ENCODE measurements at regions not wholly inside any gene's neighbourhood (a gene's known extent, or its start where the extent isn't known, plus 50 kb on each side); places are given as distances from the start of the nearest gene placed in this dataset.

DNA sequence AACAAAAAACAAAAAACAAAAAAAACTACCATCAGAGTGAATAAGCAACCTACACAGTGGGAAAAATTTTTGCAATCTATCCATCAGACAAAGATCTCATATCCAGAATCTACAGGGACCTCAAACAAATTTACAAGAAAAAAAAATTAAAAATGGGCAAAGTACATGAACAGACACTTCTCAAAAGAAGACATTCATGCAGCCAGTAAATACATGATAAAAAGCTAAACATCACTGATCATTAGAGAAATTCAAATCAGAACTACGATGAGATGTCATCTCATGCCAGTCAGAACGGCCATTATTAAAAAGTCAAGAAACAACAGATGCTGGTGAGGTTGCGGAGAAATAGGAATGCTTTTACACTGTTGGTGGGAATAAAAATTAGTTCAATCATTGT lies 466.5 kb upstream of the ATXN7L3B start:
- 95% methylated on average over 3 of the region's 3 CpGs for WGBS (ENCODE audit: insufficient coverage)
- Mint-ChIP-seq H3K4me3 (no peak overlapping the region), H3K4me1 (no peaks in the 10 kb centered on the region)

DNA sequence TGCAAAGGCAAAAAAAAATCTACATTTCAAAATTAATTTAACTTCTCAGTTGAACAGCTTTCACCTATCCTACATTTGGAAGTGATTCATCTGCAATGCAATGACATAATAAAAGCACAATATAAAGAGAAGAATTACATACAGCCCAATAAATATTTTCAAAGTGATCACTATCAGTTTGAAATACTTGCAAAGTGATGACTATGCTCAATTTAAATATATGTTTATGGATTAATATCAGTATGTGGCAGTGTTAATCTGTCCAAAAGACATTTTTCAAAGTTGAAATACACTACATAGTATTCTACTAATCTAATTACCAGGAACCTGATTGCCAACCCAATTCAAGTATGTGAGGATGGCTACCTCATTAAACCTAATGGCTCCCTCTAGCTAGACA lies 460.7 kb upstream of the ATXN7L3B start:
- peaks cover 0 to 8% of the 10 kb centered on the region in 2 donors for H3K9me3 ChIP-seq (replicated peaks in 1 of 2; ENCODE audit: control insufficient read depth in 1 of 2, insufficient read depth in 1 of 2, low read length in 2 of 2)
- no peaks in the 10 kb centered on the region for H3K79me2 ChIP-seq (ENCODE audit: insufficient read depth, low read length)
- no peak overlapping the region for H3K4me2 ChIP-seq (replicated peaks; ENCODE audit: extremely low read depth, low read length, poor library complexity, severe bottlenecking)
- no peaks in the 10 kb centered on the region for H3K36me3 ChIP-seq (replicated peaks in 1 of 2; ENCODE audit: control insufficient read depth in 1 of 2, insufficient read depth in 2 of 2, low read length in 2 of 2)
- no peak for DNase-seq
- no peaks in the 10 kb centered on the region for H3K4me1 ChIP-seq (ENCODE audit: control insufficient read depth in 1 of 2, insufficient read depth in 2 of 2, low read length in 2 of 2)
- H3K9ac ChIP-seq (ENCODE audit: insufficient read depth, low read length, poor library complexity, severe bottlenecking), result no peak overlapping the region
- intact Hi-C loops (cut with micrococcal nuclease), result no loop called here
- peaks cover 0 to 6% (median 2%) of the 10 kb centered on the region in 7 donors for H3K9me3 Mint-ChIP-seq
- no peaks in the 10 kb centered on the region for H3K27me3 ChIP-seq (ENCODE audit: control insufficient read depth in 2 of 2, insufficient read depth in 2 of 2, low read length in 2 of 2)
- TF ChIP-seq, protein P1, sequence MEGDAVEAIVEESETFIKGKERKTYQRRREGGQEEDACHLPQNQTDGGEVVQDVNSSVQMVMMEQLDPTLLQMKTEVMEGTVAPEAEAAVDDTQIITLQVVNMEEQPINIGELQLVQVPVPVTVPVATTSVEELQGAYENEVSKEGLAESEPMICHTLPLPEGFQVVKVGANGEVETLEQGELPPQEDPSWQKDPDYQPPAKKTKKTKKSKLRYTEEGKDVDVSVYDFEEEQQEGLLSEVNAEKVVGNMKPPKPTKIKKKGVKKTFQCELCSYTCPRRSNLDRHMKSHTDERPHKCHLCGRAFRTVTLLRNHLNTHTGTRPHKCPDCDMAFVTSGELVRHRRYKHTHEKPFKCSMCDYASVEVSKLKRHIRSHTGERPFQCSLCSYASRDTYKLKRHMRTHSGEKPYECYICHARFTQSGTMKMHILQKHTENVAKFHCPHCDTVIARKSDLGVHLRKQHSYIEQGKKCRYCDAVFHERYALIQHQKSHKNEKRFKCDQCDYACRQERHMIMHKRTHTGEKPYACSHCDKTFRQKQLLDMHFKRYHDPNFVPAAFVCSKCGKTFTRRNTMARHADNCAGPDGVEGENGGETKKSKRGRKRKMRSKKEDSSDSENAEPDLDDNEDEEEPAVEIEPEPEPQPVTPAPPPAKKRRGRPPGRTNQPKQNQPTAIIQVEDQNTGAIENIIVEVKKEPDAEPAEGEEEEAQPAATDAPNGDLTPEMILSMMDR (IDR thresholded peaks at IDR 0.05), result no peak
- no peaks in the 10 kb centered on the region for H4K20me1 ChIP-seq (ENCODE audit: insufficient read depth, low read length)
- no peaks in the 10 kb centered on the region for H3K36me3 Mint-ChIP-seq
- no peak overlapping the region for H3K4me3 Mint-ChIP-seq
- H3K27ac Mint-ChIP-seq, result no peak overlapping the region
- no peaks in the 10 kb centered on the region for H3K4me1 Mint-ChIP-seq
- H2AFZ ChIP-seq (ENCODE audit: insufficient read depth, low read depth, low read length, poor library complexity, severe bottlenecking), result no peak overlapping the region
- H3K27ac ChIP-seq (ENCODE audit: low read depth in 1 of 2, low read length in 2 of 2), result no peak overlapping the region
- H3K4me3 ChIP-seq (replicated peaks in 1 of 3; ENCODE audit: low read depth in 2 of 3, low read length in 3 of 3), result no peak overlapping the region
- H3K27me3 Mint-ChIP-seq (ENCODE audit: low read depth in 3 of 3), result no peaks in the 10 kb centered on the region

More for the DNA sequence above, 466.5 kb upstream of the ATXN7L3B start:
- Histone ChIP-seq H3K36me3 (replicated peaks in 1 of 2; ENCODE audit: control insufficient read depth in 1 of 2, insufficient read depth in 2 of 2, low read length in 2 of 2) (no peaks in the 10 kb centered on the region), H3K27ac (ENCODE audit: low read depth in 1 of 2, low read length in 2 of 2) (no peak overlapping the region), H3K27me3 (ENCODE audit: control insufficient read depth in 2 of 2, insufficient read depth in 2 of 2, low read length in 2 of 2) (no peaks in the 10 kb centered on the region), H3K9me3 (replicated peaks in 1 of 2; ENCODE audit: control insufficient read depth in 1 of 2, insufficient read depth in 1 of 2, low read length in 2 of 2) (peaks cover 8 to 26% of the 10 kb centered on the region in 2 donors), H3K9ac (ENCODE audit: insufficient read depth, low read length, poor library complexity, severe bottlenecking) (no peak overlapping the region), H2AFZ (ENCODE audit: insufficient read depth, low read depth, low read length, poor library complexity, severe bottlenecking) (no peak overlapping the region), H3K4me3 (replicated peaks in 1 of 3; ENCODE audit: low read depth in 2 of 3, low read length in 3 of 3) (no peak overlapping the region), H3K4me2 (replicated peaks; ENCODE audit: extremely low read depth, low read length, poor library complexity, severe bottlenecking) (no peak overlapping the region), H4K20me1 (ENCODE audit: insufficient read depth, low read length) (no peaks in the 10 kb centered on the region), H3K79me2 (ENCODE audit: insufficient read depth, low read length) (no peaks in the 10 kb centered on the region), H3K4me1 (ENCODE audit: control insufficient read depth in 1 of 2, insufficient read depth in 2 of 2, low read length in 2 of 2) (no peaks in the 10 kb centered on the region)
- TF ChIP-seq, protein P1 (IDR thresholded peaks at IDR 0.05), result no peak
- Mint-ChIP-seq H3K9me3 (peaks cover 4 to 13% (median 12%) of the 10 kb centered on the region in 7 donors), H3K27me3 (ENCODE audit: low read depth in 3 of 3) (peaks cover 0 to 2% (median 0%) of the 10 kb centered on the region in 3 donors), H3K36me3 (no peaks in the 10 kb centered on the region), H3K27ac (no peak overlapping the region)
- no peak for DNase-seq
- intact Hi-C loops (cut with micrococcal nuclease), result no loop called here

All from CD14-positive monocyte (primary cell).